Astrocyte of the hippocampus (primary cell): ENCODE measurements at regions not wholly inside any gene's neighbourhood (a gene's known extent, or its start where the extent isn't known, plus 50 kb on each side); places are given as distances from the start of the nearest gene placed in this dataset.
"Not testable (repeated sequence)": the region's sequence is repeated elsewhere in the genome, so short reads cannot be mapped to it uniquely, and the experiment has no call there.

Experiments
- DNase-seq: peaks from one replicate; pipeline ENCODE4 v3.0.0; 2011; ENCODE audit warnings: low read depth, low spot score

DNA sequence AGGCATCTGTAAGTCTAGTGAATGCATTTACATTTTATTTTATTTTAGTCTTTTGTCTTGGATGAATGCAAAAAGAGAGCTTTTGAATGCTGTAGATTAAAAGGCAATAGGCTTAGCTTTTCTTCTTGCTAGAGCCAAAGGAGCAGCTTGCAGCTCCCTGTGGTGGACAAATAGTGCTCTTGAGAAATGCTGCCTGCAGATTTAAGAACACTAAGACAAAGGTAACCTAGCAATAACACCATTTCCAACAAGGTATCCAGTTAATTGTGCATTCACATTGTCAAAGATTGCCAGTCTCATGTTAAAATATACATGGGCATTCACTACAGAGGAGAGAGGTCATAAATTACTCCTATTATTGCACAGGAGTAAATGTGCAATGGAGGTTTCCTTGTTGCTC is 859.2 kb upstream of the PRKX start:
- no peak for DNase-seq

DNA sequence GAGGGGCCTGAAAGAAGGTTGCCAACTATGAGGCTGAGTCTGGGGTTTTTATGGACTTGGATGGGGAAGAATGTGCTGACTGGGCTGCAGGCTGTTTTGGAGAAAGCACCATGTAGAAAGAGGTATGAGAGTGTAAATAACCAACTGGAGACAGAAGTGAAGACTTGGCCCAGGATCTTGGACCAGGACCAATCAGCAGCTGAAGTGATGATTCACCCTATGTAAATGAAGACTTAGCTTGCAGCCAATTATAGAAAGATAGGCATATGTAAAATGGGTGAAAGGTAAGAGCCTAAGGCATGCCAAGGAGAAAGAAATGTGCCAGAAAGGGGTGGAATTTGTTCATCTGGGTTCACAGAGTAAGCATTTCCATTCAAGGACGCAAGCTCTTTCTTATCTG is 856.7 kb upstream of the PRKX start:
- DNase-seq: peak; percentile 60

DNA sequence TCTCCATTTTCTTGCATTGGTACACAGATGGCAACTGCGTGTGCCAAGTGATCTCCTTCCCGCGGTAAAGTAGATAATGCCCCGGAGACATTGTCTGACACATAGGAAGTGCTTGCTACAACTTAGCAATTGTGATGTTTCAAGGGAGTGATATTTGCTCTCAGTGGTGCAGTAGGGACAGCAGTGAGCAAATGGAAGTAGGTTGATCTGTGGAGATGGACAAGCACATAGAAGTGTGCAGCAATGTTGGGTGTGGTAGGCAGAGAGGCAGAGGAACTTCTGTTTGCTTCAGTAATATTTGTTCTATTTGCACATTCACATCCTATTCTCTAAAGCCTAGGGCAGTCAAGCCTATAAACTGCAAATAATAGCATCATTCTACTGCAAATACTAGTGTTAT is 846.7 kb upstream of the PRKX start:
- DNase-seq: no peak

DNA sequence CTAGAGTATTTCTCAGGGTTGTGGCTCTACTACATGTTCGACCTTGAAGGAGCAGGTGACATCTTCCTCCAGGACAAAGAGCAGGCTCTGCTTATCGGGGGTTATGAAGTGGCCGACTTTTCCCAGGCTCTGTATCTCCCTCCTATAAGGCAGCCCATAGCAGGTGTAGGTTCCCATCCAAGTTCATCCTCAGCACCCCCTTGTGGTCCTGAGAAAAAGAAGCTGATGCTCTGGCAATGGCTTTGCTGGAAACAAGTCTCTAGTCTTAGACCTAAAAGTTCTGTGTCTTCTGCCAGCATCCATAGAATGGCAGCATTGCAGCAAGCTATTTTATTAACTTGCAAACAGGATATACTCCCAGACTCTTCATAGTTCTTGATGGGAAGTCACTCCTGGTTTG is 836.6 kb upstream of the PRKX start:
- DNase-seq: no peak

DNA sequence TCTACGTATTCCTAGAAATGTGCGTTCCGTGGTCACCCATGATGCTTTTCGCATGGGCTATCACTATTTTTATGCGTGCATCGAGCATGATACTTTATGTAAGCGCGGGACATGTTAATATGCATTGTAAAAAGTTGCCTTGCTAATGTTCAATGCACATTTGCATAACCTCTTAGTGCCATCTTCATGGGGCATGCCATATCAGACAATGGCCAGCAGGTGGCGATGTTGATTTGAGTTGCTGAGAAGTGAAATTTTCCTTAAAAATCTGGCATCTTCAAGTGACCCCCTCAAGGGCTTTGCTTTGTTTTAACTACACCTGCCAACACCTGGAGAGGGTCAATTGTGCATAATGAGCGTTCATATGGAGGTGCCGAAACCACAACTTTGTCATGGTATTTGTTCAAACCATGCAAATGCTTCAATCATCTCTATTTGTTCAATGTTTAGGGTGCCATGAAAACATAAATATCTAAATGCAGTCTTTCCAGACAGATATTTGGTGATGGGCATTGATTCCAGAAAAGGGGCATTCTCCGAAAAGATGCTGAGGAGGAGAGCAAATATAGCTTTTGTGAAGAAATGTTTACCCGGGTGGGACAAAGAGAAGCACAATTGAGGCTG is 833.9 kb upstream of the PRKX start:
- DNase-seq: peak; percentile 69

DNA sequence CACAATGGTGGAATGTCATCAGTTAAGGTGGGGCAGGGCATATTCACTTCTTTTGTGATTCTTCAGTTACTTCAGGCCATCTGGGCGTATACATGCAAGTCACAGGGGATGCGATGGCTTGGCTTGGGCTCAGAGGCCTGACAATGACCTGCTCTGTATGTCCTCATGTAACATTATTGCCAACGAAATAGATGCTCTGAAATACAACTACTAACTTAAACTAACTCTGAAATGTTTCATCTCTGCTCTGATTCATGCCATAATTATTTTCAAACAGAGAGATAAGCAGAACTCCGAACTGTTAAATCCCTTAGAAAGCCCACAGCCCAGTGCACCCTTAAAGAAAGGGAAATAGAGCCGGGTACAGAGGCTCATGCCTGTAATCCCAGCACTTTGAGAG is 832.7 kb upstream of the PRKX start:
- DNase-seq: not testable (repeated sequence)

DNA sequence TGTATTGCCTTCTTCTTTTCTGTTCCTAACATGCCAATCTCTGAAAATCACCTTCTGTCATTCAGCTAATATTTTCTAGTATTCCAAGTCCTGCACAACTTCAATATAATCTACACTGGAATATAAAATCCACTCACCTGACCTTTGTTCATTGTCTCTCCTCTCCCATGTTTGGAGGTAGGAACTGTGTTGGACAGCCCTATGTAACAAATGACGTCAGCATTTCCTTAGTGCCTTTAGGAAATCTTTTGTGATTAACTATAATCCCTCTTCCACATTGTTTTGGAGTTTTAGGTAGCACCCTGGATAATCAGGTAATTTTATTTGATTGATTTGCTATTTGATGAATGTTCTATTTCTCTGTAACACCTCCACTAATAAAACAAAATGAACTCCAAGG is 814.8 kb upstream of the PRKX start:
- no peak for DNase-seq

DNA sequence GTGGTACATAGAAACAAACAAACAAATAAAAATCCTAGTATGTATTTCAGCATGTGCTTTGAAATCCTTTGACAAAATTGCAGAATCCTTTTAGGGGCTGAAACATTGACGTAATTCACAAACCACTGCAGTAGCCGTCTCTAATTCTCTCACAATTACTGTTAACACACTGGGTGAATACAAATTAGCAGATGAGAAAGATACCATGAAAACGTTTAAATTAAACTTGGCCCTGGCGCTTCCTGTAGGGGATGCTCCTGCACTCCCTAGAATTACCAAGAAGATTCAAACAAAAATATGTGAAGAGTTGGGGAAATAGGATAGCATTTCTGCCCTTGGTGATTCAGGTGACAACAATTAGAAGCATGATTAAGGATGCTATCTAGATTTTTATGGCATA is 772.5 kb upstream of the PRKX start:
- no peak for DNase-seq

DNA sequence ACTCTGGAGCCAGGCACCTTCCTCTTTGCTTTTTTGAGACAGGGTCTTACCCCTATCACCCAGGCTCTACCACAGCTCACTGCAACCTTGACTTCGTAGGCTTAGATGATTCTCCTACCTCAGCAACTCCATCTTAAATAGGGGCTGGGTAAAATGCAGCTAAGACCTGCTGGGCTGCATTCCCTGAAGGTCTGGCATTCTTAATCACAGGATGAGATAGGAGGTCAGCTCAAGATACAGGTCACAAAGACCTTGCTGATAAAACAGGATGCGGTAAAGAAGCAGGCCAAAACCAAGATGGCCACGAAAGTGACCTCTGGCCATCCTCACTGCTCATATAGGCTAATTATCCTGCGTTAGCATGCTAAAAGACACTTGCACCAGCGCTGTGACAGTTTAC is 770.8 kb upstream of the PRKX start:
- no peak for DNase-seq

DNA sequence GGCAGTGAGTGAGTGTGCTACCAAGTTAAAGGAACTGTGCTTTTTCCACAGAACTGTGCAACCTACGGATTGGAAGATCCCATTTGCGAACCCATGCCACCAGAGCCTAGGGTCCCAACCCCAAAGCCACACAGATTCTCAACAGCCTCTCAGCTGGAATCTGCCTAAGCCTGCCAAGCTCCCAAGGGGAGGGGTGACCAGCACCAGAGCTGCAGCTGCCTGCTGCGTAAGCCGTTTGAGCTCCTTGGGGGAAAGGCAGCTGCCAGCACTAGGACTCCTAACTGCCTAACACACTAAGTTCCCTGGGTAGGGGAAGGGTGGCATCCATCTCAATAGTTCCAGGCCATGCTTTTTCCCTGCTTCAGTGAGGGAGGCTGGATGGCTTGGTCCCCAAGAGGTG is 738.1 kb upstream of the PRKX start:
- DNase-seq: no peak

DNA sequence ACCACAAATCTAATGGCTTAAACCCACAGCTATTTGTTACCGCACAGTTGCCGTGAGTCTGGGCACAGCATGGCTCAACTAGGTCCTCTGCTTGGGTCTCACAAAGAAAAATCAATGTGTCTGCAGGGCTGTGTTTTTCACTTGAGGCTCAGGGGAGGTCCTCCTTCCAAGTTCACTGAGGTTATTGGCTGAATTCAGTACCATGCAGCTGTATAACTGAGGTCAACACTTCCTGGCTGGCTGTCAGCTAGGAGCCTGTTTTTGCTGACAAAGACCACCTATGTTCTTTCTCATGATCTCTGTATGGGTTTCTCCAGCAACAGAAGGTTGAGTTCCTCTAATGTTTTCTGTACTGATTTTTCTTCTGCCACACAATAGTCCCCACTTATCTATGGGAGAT is 736.7 kb upstream of the PRKX start:
- no peak for DNase-seq

DNA sequence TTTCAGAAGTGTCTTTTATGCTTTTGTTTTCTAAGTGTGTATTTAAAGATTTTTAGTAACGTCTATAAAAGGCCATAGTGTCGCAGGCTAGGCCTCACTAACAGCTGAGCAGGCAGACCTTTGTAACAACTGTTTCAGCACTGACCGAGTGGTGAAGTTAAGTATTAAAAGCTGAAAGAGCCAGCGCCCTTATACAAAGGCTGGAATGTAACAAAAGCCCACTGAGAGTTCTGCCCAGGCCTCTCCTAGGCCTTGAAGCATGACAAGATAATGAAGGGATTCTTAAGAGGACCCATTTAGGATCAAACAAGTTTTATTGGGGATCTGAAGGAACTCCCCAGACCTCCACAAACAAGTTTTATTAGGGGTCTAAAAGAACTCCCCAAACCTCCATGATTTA is 722.5 kb upstream of the PRKX start:
- DNase-seq: no peak

DNA sequence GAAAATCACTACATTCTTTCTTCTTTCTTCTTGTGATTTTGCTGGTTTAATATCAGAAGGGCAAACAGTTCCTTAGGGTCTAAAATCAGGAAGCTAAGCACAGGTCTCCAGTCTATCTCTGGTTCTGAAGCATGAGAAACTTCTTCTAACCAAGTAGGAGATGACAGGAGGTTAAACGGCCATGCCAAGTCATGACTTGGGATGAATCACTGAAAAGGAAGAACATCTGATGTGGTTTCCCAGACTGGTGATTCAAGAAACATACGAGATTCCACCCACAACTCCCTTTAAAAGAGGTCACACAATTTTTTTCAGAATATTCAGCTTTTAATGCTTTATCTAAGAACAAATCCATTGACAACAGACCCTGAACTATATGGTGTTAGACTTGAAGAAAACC is 684.0 kb upstream of the PRKX start:
- DNase-seq: peak; percentile 16

DNA sequence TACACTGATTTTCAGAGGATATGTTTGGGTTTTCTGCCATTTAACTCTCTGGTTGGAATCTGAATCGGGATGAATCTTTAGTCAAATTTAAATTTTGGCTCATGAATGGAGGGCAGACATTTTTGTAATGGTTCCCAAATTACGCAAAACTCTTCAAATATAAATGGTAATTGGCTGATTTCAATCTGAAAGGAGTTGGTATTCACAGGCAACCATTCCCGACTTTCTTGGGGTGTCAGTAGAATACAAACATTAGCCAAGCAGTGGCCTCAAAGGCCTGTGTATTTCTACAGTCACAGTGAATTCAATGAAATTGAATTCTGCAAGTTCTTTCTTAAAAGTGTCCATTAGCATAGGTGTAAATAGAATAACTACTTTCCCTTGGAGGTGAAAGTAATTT is 668.8 kb upstream of the PRKX start:
- no peak for DNase-seq

DNA sequence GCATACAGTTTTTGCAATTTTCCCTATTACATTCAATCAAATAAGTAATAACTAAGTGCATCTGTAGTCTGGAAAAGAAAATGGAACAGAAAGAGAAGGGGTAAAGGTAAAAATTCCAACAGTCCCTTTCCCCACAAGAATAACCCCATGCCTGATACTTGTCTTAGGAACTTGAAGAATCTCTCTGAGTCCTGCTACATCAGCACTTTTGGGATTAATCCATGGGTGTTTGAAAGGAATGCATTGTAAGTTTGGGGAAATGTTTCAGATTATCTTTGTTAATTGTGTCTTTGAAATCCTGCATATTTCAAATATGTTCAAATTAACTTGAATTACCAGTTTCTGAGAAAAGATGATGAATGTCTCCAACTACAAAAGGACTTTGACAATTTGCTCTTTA is 667.3 kb upstream of the PRKX start:
- no peak for DNase-seq

DNA sequence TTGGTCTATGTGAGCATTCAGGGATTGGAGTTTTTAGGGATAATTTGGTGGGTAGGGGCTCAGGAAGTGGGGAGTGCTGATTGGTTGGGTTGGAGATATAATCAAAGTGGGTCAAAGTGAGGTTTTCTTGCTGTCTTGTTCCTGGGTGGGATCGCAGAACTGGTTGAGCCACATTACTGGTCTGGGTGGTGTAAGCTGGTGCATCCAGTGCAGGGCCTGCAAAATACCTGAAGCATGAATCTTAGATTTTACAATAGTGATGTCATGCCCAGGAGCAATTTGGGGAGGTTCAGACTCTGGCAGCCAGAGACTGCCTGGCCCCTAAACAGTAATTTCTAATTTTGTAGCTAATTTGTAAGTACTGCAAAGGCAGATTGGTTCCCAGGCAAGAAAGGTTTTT is 665.6 kb upstream of the PRKX start:
- no peak for DNase-seq

DNA sequence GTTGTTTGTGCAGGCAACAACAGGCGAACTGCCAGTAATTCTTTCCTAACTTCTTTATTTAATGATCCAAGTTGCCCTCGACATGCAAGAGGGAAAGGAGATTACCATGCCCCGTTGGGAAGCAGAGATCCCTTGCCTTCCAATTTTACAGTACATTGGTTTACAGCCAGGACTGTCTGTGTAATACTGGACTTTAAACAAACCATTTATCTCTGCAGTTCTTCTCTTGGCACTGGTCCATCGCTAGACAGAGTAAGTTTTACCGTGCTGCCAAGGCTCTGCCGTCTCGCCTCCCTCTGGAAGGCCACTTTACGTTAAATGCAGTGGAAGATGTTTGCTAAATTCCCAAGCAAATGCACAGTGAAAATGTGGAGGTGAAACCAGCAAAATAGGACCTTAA is 660.3 kb upstream of the PRKX start:
- DNase-seq: no peak

DNA sequence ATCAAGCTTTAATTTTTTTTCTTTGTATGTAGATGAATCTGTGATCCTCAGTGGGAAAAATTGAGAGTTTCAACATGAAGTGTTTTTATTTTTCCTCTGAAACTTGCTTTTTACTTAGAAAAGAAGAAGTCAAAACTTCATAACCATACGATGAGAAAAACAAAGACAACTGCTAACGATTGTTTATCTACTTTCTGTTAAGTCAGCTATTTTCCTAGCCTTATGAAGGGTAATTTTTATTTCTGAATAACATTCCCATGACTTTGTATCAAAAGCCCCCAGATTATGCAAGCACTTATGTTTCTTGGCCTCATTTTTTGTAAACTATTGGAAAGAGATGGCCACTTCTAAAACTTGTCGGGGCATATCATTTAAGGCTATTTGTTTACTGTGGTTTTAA is 645.1 kb upstream of the PRKX start:
- DNase-seq: no peak

DNA sequence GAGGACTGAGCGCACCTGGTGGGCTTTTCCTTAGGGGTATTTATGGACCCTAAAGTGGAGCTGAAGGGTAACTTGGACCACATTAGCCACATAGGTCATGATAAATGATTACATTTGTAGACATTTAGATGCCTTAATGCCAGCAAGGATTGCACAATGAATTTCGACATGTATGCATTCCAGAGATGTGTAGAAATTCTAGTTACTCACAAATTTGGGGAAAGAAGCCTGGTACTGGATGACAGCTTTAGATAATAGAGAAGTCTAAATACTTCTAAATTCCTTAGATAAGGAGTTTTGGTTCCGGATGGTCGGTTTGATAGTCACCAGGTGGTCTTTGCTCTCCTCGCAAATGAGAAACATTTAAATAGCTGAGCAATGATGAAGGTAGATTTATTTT is 609.5 kb upstream of the PRKX start:
- no peak for DNase-seq

DNA sequence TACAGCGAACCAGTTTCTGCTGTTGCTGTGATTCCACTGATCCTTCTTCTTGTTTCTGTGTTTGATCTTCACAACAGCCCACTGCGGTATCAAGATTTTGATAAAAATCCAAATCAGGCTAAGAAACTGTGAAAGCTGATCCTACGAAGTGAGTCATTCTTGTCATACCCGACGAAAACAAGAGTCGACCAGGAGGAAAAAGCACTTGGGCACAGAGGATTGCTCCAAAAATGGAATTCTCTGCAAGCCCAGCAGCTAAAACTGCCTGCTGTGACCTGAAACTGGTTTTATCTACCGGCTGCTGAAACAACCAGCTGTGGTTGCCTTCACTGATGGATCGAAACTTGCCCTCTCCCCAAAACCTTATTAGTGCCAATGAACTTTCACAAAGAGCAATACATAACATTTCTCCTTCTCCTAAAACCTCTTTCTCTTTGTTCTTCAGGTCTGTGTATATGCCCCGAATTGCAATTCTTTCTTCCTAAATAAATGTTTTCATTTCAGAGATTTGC is 607.0 kb upstream of the PRKX start:
- peak; percentile 5 for DNase-seq

DNA sequence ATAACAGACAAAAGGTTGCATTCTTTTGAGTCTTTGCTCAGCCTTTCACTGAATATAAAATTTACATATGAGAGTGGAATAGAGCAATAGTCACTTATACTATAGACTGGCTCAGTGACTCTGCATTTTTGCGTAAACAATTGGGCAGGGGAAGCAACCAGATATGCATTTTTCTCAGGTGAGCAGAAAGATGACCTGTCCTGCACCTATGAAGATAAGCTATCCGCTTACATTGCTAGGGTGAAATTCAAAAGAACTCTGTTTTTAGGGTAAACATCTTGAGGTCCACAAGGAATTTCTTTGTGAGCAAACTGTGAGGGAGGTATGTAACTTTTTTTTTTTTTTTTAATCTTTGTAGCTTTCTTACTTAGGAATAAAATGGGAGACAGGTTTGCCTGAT is 602.4 kb upstream of the PRKX start:
- DNase-seq: no peak

DNA sequence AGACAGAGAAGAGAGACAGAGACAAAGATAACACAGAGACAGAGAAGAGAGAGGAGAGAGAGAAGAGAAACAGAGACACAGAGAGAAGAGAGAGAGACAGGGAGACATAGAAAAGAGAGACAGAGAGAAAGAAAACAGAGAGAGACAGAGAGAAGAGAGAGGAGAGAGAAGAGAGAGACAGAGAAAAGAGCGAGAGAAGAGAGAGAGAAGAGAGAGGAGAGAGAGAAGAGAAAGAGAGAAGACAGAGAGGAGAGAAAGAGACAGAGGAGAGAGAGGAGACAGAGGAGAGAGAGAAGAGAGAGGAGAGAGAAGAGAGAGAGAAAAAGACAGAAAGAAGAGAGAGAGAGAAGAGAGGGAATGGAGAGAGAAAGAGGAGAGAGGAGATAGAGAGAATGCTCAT is 601.1 kb upstream of the PRKX start:
- no peak for DNase-seq

DNA sequence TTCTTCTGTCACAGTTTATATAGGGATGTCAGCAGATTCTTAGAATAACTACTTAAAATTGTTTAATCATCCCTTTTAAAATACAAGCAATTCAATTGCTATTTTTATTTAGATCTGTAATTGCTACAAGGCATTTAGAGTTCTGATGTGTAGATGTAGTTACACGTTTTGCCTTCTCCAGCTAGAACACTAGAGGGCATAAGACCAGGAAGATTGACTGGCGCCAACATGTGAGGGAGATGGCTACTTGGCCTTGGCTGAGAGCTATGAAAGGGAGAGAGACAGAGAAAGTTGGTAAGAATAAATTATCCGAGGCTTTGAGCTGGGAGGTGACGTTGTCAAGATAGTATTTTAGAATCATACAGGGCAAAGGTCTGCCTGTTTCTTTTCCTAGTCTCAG is 563.7 kb upstream of the PRKX start:
- no peak for DNase-seq

DNA sequence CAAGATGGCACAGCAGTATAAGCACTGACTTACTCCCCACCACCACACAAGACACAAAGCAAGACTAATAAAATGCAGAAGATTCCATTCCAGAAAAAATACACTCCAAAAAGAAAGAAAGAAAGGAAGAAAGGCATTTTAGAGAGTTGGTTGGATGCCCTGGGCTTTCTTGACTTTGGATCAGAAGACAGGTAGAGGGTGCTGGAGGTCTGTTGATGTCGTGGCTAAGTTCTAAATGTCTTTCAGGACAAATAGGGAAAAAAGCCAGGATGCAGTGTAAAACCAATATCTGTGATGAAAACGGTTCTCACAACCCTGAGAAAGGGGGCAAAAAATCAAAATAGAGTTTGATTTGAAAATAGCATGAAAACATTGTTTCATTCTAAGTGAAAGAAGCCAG is 555.2 kb upstream of the PRKX start:
- DNase-seq: no peak
